ENCODE measurements at regions not wholly inside any gene's neighbourhood (a gene's known extent, or its start where the extent isn't known, plus 50 kb on each side); places are given as distances from the start of the nearest gene placed in this dataset.

DNA sequence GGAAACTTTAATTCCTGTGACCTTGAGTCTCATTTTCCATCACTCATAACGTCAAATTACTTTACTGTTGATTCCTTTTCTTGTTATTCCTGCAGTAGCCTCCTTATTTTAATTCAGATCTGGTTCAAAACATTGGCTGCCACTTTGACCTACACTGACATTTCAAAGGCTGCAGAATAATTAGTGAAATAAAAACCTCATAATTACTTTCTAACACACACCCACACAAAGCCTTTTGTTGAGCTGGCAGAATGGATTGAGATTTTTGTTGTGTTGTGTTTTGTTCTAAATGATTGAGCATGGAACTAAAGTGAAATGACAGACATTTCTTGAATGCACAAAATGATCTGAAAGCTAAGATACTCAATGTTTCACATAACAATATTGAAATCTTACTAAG, 507.5 kb upstream of the STXBP6 start:
- TF ChIP-seq, protein P1, sequence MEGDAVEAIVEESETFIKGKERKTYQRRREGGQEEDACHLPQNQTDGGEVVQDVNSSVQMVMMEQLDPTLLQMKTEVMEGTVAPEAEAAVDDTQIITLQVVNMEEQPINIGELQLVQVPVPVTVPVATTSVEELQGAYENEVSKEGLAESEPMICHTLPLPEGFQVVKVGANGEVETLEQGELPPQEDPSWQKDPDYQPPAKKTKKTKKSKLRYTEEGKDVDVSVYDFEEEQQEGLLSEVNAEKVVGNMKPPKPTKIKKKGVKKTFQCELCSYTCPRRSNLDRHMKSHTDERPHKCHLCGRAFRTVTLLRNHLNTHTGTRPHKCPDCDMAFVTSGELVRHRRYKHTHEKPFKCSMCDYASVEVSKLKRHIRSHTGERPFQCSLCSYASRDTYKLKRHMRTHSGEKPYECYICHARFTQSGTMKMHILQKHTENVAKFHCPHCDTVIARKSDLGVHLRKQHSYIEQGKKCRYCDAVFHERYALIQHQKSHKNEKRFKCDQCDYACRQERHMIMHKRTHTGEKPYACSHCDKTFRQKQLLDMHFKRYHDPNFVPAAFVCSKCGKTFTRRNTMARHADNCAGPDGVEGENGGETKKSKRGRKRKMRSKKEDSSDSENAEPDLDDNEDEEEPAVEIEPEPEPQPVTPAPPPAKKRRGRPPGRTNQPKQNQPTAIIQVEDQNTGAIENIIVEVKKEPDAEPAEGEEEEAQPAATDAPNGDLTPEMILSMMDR (IDR thresholded peaks at IDR 0.05; ENCODE audit: low read depth, low read length, poor library complexity, severe bottlenecking) = no peak
- no peak for TF ChIP-seq EZH2phosphoT487 (IDR thresholded peaks at IDR 0.05; ENCODE audit: borderline replicate concordance, low read length)
